ENCODE measurements at regions not wholly inside any gene's neighbourhood (a gene's known extent, or its start where the extent isn't known, plus 50 kb on each side); places are given as distances from the start of the nearest gene placed in this dataset.

DNA sequence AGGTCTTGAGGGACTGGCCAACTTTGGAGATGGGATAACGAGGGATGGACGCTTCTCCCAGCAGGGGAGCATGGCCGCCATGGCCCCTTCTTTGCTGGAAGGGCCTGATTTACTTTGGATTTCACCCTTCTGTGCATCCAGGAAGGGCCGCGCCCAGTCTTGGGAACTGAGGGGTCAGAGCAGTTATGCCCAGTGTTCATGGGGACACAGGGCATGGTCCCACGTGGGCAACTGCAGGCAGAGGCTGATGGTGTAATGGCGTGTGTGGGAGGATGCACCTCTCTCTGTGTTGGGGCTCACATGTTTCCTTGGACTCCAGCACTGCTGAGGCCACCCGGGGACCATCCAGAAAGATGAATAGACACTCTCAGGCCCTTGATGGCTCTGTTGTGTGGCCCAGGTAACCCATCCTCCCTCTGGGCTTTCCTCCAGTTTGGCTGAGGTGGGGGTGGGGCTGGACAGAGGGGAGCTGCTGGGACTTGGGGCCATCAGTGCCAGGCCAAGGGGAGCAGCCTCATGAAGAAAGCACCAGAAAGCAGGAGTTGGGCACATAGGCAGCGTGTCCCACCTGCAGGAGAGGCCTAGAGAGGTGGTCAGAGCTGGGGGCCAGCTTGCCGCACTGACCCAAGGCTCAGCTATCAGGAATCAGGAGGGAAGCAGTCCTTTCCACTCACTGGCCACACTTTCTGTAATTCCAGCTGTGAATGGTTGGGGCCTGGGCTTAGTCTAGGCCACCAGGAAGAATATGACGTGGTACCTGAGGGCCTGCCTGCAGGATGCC is 1033.9 kb downstream of the TBC1D22A start:
- no peak for DNase-seq (ENCODE audit: low read depth, low spot score)

DNA sequence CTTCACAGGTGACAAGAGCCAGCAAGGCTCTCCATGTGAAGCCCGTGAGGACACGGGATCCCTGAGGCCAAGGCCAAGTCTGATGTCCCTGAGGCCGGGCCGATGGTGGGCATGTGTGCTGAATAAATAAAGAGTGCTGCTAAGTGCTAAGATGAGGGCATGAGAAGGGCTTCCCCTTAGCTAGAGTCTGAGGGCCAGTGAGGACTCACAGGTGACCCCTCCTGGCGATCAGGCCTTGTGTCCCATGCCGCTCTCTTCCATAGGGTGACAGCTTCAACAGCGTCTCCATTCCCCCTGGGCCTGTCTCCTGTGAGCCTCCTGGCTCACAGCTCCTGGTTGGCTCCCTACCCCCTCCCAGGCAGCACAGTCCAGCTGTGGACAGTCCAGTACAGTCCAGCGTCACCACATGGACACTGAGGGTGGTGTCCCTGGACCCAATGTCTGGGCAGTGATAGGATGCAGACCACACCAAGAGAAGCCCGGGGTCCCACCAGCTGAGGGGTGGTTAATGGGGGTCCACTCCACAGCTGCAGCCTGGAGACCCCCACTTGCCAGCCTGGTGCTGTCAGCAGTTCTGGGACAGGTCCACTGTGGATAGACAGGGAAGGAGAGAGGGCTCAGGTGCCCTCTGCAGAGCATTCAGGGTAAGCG is 1033.2 kb downstream of the TBC1D22A start:
- DNase-seq (ENCODE audit: low read depth, low spot score): no peak

DNA sequence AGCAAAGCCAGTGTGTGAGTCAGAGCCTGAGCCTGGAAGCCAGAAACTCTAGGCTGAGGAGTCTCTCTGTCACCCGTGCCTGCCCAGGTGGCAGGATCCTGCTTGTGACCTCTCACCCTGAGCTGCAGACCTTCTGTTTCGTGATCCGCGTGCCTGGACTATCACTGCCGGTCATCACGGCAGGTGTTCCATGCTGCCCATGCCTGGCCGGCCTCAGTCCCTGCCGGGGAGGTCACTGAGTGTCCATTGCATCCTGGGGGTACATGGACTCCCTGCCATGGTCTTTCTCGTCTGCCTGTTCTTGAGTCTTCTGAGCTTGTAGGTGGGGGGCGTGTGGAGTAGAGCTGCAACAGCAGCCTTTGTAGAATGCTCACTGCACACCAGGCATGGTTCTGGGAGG is 1032.4 kb downstream of the TBC1D22A start:
- DNase-seq (ENCODE audit: low read depth, low spot score): no peak

DNA sequence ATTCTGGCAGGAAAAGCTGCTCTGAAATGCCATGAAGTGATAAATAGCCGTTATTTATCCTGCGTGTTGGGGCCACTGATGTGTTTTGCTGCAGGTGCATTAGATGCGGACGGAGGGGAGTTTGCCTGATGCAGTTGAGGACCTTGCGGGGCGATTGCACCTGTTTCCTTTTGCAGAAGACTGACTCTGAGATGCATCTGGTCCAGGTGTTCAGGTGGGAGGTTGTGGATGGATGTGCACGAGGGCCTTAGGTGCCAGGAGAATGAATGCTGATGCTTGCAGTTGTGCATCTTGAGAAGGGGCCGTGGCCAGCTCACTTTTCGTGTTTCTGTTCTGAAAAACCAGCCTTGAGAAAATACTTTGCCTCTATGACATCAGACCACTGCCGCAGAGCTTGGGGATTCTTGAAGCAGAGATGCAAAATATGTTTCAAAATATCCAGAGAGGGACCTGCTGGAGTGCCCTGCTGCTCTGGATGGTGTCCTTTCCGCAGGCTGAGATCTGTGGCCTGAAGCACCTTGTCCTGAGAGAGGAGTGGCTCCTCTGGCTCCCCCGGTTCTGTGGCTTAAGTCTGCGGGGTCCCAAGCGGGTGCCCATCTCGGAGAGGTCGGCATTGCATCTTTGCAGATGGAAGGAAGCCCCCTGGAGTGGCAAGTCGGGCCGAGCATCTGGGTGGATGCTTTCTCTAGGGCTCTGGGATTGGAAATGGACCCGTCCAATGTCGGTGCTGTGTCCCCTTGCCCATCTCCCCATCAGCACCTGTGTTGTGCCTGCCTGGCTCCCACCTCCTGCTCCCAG is 1031.1 kb downstream of the TBC1D22A start:
- DNase-seq (ENCODE audit: low read depth, low spot score): no peak

DNA sequence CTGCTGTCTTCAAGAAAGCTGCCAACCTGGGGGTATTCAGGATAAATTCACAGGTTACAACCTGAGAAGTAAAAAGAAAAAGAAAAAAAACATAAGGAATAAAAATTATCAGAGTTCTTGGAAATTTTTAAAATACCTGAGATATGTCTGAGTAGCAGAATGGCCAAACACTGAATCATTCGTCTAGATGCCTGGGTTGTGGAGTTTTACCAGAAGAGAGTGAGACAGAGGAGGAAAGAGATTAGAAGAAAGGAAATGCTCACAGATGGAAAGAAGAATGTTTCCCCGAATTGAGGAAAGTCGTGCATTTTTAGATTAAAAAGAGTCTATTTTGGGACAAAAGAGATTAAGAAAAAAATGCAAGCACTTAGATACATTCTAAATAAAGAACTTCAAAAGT is 1026.7 kb downstream of the TBC1D22A start:
- no peak for DNase-seq (ENCODE audit: low read depth, low spot score)

DNA sequence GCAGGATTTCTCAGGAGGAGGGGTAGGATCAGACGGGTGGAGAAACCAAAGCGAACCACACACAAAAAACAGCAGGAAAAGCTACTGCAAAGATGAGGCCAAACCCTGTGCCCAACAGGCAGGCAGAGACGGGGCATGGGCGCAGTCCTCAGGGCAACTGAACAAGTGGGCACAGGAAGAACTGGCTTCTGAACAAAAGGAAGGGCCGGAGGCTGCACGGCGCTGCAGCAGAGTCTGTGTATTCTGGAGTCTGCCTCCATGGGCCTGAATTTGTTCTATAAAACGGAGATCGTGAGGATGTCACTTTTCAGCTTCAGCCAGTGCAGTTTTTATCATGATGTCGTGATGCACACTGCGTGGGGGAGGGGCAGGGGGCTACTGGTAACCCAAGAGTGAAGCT is 1026.0 kb downstream of the TBC1D22A start:
- DNase-seq (ENCODE audit: low read depth, low spot score): no peak

DNA sequence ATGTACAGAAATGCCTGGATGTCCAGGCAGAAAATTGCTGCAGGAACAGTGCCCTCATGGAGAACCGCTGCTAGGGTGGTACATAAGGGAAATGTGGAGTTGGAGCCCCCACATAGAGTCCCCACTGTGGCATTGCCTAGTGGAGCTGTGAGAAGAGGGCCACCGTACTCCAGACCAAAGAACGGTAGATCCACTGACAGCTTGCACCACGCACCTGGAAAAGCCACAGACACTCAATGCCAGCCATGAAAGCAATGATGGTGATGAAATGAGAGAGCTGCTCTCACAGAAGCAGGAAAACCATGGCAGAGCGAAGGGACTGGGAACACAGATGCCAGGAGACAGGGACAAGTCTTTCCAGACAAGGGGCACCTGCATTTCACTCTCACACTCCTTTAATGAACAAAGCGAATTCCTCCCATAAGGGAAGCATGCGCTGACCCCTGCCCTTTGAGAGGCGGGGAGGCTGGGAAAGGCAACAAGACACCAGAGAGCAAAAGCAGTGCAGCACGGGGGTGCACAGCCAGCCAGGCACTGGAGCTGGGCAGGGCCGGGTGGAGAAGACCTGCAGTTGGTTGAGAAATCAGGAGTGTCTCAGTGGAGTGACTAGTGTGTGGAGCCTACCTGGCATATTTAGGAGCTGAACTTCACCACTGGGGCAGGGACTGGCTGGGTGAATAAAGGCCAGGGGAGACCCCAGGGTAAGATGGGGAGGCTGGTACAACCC is 1025.2 kb downstream of the TBC1D22A start:
- no peak for DNase-seq (ENCODE audit: low read depth, low spot score)

DNA sequence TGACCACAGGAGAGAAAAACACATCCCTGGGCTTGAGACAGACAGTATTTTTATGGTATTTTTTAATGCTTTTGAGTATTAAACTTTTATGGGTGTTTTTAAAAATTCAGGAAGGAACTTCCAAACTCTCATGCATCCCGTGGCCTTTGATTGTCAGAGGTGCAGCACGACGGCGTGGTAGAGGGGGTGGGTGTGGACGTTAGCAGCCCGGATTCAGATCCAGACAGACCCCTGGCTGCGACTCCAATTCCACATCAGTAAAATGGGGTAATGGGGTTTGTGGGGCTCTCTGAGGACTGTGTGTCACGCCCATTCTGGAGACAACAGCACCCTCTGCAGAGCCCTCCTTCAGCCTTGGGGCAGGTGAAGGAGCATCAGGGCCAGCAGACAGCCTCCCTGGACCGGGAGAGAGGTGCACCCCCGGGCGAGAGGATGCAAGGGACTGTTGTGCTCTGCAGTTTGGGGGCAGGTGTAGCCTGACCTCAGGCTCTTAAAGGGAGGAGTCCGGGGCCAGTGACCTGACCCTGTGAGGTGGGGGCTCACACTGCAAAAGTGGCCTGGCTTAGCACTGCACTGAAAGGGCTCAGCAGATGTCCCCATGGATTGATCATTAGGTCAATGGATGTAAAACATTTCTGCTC is 1024.3 kb downstream of the TBC1D22A start:
- no peak for DNase-seq (ENCODE audit: low read depth, low spot score)

DNA sequence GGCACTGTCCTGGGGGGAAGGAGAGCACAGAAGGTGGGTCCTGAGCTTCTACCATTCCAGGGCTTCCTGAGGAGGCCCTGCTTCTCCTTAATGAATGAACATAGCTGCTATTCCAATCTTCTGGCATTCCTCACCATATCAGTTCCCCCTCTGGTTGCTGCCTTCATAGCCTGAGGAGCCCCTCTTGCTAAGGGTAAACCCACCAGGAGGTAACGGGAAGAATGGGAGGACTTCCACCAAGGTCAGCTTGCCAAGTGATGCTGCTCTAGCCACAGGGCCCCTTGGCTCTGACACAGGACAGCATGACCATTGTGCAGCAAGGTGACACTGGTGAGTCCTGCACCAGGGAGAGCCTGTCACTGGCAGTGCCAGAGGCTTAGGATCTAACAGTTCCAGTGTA is 1022.5 kb downstream of the TBC1D22A start:
- DNase-seq (ENCODE audit: low read depth, low spot score): no peak

DNA sequence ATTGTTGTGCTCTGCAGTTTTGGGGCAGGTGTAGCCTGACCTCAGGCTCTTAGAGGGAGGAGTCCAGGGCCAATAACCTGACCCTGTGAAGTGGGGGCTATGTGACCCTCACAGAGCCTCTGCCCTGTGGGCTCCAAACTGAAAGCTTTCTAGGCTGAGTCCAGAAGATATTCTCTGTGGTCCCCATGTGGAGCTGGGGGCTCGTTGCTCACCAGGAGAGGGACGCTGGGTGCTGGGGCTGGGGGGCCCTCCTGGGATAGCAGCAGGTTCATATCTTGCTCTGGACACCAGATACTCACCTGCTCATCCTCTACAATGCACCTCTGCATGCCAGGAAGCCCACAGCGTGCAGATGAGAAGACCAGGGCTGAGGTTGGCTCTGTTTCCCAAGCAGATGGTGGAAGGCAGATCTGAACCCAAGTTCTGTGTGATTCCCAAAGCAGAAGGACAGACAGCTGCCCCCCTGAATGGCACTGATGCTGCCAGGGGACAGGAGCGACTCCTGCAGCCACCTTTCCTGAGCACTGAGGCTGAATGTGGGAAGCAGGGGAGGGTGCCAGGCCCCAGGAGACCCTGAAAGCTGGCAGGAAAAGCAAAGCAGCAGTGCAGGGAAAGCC is 1022.0 kb downstream of the TBC1D22A start:
- no peak for DNase-seq (ENCODE audit: low read depth, low spot score)

DNA sequence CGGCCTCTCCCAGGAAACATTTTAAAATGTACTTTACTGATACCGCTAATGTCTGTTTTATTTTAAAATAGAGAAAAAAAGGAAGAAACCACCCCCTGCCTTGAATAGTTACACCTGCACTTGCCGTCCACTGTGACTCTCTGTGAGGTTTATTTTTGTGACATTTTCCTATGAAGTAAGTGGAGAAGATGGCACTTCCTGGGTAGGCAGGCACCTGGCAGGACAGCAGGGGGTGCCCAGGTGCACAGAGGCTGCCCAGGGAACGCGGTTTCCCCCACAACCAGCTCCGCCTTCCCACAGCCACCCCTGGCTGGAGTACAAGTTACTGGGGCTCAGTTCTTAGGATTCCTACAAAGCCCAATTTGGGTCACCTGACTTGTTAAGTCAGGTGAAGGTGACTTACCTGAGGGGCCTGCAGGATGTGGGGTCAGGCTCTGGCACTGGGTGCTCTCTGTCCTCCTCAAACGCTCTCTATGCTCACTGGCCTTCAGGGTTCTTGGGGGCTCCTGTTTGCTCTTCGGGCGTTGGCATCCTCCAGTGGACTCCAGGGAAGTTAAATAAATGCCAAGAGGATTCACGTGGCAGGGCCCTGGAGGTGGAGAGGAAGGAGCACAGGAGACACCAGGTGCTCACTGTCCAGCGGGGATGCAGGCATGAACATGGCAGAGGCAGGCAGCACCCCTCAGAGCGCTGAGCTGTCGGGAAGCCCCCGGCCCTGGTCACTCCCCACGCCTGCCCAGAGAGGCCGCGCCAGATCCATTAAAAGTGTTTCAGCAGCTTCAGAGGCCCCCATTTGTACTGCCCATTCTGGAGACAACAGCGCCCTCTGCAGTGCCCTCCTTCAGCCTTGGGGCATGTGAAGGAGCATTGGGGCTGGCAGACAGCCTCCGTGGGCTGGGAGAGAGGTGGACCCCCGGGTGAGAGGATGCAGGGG is 1021.2 kb downstream of the TBC1D22A start:
- no peak for DNase-seq (ENCODE audit: low read depth, low spot score)

DNA sequence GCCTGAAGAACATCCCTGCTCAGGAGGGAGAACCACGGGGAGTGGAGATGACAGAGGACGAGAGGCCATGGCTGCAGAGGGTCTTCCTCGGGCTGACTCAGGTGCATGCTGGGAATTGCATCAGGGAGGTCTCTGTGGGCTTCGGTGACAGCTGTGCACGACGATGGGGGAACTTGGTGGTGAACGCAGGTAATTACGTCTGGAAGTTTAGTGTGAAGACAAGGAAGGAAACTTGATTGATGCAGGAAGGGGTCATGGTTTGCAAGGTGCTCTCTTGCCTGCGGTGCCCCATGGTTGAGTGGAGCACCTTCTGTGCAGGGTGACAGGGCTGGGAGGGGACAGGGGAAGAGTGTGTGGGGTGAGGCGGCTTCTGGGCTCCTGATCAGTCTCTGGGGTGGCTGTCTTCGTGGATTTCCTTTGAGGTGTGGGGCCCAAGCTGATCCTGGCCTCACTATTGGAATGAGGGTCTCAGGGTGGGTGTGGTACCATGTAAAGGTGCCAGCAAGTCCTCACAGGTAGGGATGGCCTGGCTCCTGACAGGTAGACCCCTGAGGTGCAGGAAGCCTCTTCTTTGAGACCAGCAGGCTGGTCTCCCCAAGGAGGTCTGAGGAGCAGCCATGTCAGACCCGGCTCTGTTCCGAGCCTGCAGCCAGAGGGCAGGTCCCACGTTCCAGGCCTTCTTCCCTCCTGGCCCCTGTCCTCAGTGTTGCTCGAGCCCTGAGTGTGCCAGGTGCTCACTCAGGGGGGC is 1020.1 kb downstream of the TBC1D22A start:
- no peak for DNase-seq (ENCODE audit: low read depth, low spot score)

DNA sequence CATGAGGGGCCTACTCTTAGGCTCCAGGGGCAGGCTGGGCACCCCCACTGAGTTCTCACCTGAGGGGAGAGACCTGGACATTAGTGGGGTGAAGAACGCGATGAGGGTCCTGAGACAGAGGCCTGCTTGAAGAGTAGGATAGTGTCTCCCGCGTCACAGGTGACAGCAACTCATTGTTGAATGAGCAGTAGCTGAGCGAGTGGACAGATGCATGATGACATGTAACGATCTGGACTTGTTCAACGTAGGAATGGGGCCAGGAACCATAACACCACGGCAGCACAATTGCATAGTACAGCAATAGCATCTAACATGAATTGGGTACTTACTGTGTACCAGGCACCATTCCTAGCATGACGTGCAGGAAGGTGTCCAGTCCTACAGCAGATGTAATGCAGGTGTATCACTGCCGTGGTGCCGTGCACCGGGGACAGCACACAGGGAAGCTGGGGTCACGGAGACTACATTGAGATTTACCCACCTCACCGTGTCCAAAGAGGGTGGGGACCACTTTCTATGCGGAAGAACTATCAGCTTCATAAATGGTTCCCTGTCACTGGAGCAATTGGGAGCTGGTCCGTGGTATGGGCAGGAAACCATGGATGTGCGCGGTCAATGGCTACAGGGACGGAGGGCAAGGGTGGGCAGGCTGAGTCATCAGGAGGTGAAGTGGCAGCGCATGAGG is 1019.1 kb downstream of the TBC1D22A start:
- no peak for DNase-seq (ENCODE audit: low read depth, low spot score)

DNA sequence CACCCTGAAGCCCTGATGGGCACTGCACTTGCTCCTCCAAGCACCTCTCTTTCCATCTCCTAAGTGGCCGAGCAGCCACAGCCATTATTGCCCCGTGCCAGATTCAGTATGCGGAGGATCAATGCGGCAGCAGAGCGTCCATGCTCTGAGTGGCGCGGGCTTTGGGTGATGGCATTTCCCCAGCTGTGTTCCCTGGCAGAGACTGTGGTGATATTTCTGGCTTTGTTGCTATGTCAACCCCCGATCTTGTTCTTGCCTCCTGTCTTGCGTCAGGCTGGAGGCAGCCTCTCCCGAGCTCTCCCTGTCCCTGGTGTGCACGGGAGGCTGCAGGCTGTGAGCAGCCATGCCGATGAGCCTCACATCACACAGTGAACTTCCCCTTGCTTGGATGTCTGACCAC is 1018.6 kb downstream of the TBC1D22A start:
- DNase-seq (ENCODE audit: low read depth, low spot score): no peak

DNA sequence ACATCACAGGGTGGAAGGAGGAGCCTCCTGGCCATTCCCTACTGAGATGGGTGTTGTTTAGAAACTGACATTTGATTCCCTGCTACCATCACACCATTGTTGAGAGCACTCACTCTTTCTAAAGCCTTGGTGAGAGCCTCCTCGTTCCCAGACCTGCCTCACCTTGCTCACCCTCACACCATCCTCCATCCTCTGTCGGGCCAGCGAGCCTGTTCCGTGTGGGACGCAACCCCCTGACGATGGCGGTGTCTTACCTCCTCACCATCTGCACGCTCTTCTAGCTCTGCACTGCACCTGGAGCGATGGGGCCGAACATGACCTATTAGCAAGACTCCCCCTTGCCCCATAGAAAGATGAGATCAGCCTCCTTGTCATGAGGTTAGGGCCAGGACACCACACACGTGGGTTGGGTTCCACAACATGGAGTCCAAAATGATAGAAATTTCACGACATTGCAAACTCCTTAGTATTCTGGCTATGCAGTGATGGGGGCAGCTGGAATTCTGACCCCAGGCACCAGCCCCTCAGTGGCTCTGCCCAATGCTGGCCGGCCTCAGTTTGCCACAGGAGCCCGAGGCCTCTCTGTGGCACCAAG is 1017.9 kb downstream of the TBC1D22A start:
- no peak for DNase-seq (ENCODE audit: low read depth, low spot score)

DNA sequence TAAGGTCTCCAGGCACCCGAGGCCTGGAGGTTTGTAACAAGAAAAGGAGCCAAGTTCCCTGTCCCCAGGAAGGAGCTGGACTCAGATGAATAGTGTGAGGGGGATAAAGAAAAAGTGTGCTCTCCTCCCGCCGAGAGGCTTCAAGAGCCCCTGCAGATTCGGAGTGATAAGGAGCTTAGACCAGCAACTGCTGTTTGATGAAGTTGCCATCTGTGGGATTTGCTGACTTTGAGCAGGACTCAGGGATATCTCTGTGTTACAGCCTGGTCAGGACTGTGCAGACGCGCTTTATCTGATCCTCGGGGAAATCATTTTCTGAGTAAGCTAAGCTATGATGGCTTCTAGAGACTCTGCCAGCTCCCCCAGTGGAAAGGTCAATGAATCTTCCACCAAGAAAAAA is 1017.0 kb downstream of the TBC1D22A start:
- DNase-seq (ENCODE audit: low read depth, low spot score): no peak

DNA sequence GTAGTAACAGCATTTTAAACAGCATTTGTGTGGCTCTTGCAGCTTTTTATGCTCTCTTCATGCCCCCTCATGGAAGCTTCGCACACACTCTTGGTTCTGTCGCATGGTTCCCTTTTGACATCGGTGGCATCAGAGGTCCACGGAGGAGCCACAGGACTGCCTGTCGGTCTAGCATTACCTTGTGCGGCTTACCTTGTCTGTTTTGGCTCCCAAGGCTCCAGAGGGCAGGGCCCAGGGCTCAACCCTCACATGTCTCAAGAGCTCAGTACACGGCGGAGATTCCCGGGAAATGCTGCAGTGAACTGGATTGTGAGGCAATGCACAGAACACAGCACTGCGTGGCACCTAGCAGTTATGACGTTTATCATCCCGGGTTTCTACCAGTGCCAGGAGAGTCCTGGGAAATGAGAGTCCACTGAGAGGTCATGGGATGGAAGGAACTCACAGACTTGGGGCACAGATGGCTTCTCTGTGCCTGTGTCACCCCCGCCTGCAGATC is 1015.8 kb downstream of the TBC1D22A start:
- DNase-seq (ENCODE audit: low read depth, low spot score): no peak

DNA sequence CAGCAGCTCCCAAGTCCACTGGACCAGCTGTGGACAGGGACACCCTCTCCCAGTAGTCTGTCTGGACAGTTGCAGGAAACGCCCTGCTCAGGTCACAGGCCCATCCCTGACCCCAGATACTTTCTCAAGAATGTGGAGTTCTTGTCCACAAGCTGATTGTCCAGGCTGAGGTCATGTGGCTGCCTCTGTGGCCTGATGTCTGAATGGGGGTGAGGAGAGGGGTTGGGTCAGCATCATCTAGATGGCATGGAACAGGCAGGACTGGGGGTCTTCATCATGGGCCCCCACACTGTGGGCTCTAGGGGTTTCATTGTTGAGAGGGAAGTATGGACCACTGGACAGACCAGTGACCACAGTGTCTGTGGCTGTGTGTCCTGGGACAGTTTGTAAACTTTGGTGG is 1015.0 kb downstream of the TBC1D22A start:
- DNase-seq (ENCODE audit: low read depth, low spot score): no peak
